ENCODE measurements at regions not wholly inside any gene's neighbourhood (a gene's known extent, or its start where the extent isn't known, plus 50 kb on each side); places are given as distances from the start of the nearest gene placed in this dataset.
"Not testable (repeated sequence)": the region's sequence is repeated elsewhere in the genome, so short reads cannot be mapped to it uniquely, and the experiment has no call there.

- TF ChIP-seq CTCF (IDR thresholded peaks at IDR 0.05; ENCODE audit: control extremely low read depth in 1 of 3, insufficient read depth in 1 of 3, low read depth in 1 of 3, low read length in 3 of 3); CHD1 (IDR thresholded peaks at IDR 0.05; ENCODE audit: low read depth, low read length); POLR2A (IDR thresholded peaks at IDR 0.05; ENCODE audit: control extremely low read depth in 1 of 2, low read depth in 2 of 2, low read length in 2 of 2); RNF2 (IDR thresholded peaks at IDR 0.05; ENCODE audit: borderline replicate concordance, low read depth, low read length, missing control alignments, poor library complexity, severe bottlenecking); MAX (IDR thresholded peaks at IDR 0.05); HDAC2 (IDR thresholded peaks at IDR 0.05; ENCODE audit: borderline replicate concordance in 1 of 2, low read depth in 2 of 2, low read length in 2 of 2); PHF8 (conservative IDR thresholded peaks at IDR 0.05; ENCODE audit: low read depth, low read length); CREB1 (IDR thresholded peaks at IDR 0.05); SP1 (IDR thresholded peaks at IDR 0.05; ENCODE audit: low read depth, low read length); E2F6 (IDR thresholded peaks at IDR 0.05); MAFK (IDR thresholded peaks at IDR 0.05; ENCODE audit: low read depth, low read length); CHD2 (IDR thresholded peaks at IDR 0.05; ENCODE audit: low read length); EP300 (IDR thresholded peaks at IDR 0.05; ENCODE audit: borderline replicate concordance in 1 of 2, low read depth in 2 of 2, low read length in 2 of 2); USF2 (IDR thresholded peaks at IDR 0.05; ENCODE audit: low read length): not testable (repeated sequence)
Observed at GRCh38 chr1:166416831-166417230, 250.0 kb upstream of the FAM78B start.

Data from H1 (cell line).